Posterior cingulate gyrus (tissue), 11 donors: ENCODE measurements at regions not wholly inside any gene's neighbourhood (a gene's known extent, or its start where the extent isn't known, plus 50 kb on each side); places are given as distances from the start of the nearest gene placed in this dataset.

Source experiments
- DNase-seq, 10 donors: peaks; one replicate each; pipeline versions ENCODE4 v3.0.0 to v3.0.0-alpha.2; 2020 to 2021; ENCODE audit warnings: mixed read lengths in 3 of 10
- intact Hi-C: fragments of 100-400 bp; cut with DNase I; formaldehyde crosslinking; loops from one replicate; pipeline ENCODE4 v1.15.1; 2023

GRCh38 chr2:75788902-75789301 is 78.2 kb upstream of the GCFC2 start:
- intact Hi-C loops = no loop called here
- DNase-seq = no peak

DNA sequence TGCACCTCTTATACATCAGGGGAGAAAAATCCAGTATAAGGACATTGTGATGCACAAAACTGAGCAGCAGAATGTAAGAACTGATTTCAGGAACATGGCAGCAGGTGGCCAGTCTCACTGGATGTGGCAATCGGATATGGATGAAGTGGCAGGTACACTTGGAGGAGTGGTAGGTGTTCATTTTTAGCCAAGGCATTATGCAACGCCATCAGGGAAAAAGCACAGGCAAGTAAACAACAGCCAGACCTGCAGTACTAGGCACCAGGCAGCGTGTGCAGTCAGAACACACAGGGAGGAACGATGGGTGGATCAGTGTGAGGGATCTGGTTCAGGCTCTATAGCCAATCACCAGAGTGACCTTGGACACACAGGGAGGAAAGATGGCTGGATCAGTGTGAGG is 77.4 kb upstream of the GCFC2 start:
- intact Hi-C loops = no loop called here
- peak in 2 of 10 donors; percentile 12 to 16 for DNase-seq

DNA sequence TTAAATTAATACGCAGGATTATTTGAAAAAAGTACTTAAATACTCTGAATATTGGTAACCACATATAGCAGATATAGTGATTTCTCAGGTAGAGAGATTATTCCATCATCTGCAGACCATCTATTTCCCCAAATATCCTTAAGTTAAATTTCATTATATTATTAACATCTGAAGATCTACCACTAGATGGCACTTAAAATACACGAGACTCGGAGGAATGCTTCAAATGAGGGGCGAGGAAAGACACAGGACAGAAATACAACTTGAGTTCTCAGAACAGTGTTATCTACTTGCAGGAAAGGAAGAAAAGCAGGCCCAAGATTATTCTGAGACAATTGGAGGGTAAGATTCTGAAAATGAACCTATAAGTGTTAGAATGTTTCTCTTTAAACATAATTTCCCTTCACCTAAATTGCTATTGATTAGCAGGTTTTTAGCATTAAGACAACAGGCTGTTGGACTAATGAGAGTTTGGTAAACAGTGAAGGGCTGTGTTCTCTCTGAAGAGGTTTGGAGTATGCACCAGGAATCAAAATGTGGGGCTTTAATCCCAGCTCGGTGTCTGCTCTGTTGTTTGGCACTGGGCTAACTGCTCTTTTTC is 76.9 kb upstream of the GCFC2 start:
- intact Hi-C loops = loop anchor here (1.0 kb wide), 1 partner anchor 812 kb away; no protein-coding TSS in a partner anchor

DNA sequence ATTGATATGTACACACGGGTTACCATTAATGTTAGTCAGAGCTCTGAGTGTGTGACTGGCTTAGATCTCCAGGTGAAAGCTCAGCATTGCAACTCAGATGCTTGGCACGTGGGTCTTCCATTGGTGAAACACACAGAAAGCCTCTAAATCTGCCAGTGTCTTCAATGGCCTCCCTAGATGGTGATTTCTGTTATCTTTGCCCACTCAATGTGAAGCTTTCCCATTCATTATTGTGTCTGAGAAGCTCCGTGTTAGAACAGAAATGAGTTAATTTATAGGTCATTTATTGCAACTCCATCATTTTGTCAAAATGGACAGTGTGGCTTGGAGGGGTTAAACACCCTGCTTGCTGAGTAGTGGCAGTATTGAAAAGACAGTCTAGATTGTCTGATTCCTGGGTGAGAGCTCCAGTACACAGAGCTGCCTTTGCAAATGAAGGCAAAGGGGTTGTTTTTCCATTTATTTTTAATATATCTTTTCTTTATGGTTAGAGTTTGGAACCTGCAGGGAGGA is 64.7 kb upstream of the GCFC2 start:
- intact Hi-C loops = no loop called here
- no peak for DNase-seq

More for the DNA sequence above, 76.9 kb upstream of the GCFC2 start:
- DNase-seq = no peak

- DNase-seq = no peak
- intact Hi-C loops = no loop called here
Measured at GRCh38 chr2:75772908-75773630, 62.4 kb upstream of the GCFC2 start.

- no peak for DNase-seq
- intact Hi-C loops = no loop called here
Measured at GRCh38 chr2:75765798-75766197, 55.1 kb upstream of the GCFC2 start.

DNA sequence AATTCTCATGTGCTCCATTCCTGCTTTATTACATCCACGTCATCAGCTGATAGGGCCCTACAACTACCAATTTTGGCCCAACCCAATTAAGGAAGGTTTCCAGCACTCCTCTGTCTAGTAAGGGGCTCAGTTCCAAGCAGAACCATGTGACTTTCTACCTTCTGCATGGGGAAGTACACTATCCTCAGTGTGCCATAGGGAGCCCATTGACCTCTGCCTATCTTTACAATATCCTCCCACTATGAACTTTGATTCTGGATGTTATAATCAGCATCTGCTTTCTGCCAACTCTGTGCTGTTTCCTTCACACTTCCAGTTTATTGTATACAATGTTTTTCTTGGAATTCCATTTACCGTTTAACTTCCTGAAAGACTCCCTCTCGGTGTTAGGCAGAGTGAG is 53.9 kb upstream of the GCFC2 start:
- intact Hi-C loops = no loop called here
- no peak for DNase-seq
